Stimulated activated memory B cell treated with anti-CD40 and anti-IgM and Interleukin-4, amounts not matched to agents 10 μg/mL and 1 μg/mL and 100 μg/mL, for 72 hours (primary cell): ENCODE measurements at regions not wholly inside any gene's neighbourhood (a gene's known extent, or its start where the extent isn't known, plus 50 kb on each side); places are given as distances from the start of the nearest gene placed in this dataset.

ENCODE experiments used
- ATAC-seq: fragments of 150-1000 bp; cut with Tn5 transposase; 2 replicates; pipeline ENCODE4 v1.10.0; 2021
- H3K27ac Mint-ChIP-seq: one replicate; pipeline ENCODE4 v1.8.0; 2022; ENCODE audit warnings: mild to moderate bottlenecking, mixed read lengths
- H3K27me3 Mint-ChIP-seq: one replicate; pipeline ENCODE4 v1.8.0; 2022; ENCODE audit warnings: mixed read lengths
- H3K36me3 Mint-ChIP-seq: one replicate; pipeline ENCODE4 v1.8.0; 2022; ENCODE audit warnings: mixed read lengths
- H3K4me1 Mint-ChIP-seq: one replicate; pipeline ENCODE4 v1.8.0; 2022; ENCODE audit warnings: mixed read lengths
- H3K4me3 Mint-ChIP-seq: one replicate; pipeline ENCODE4 v1.8.0; 2022; ENCODE audit warnings: mild to moderate bottlenecking, moderate library complexity, mixed read lengths
- H3K9me3 Mint-ChIP-seq: one replicate; pipeline ENCODE4 v1.8.0; 2022; ENCODE audit warnings: mixed read lengths

DNA sequence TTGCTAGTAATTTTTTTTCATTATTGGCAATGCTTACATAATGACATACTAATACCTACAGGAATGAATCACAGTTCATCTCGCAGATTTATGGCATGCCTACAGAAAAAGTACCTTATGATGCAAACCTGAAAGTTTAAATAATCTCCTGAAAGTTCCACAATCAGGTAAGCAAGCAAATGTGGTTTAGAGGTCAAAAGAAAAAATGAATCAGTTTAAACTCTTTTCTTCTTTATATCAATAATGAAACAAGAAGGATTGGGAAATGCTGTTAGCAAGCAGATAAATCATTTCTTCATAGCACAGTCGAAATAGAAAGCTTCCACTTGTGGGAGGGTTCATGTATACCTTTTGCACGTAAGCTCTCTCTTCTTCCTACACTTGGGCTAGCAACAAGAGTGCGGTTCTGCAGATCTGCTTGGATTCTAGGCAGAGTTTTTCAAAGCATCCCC lies 53.7 kb upstream of the MTPN start:
- H3K36me3 Mint-ChIP-seq = peaks cover 18% of the 10 kb centered on the region
- H3K27me3 Mint-ChIP-seq = no peaks in the 10 kb centered on the region
- no peaks in the 10 kb centered on the region for H3K4me1 Mint-ChIP-seq
- no peaks in the 10 kb centered on the region for H3K9me3 Mint-ChIP-seq
- no peak for ATAC-seq
- no peak overlapping the region for H3K4me3 Mint-ChIP-seq
- H3K27ac Mint-ChIP-seq = no peak overlapping the region

DNA sequence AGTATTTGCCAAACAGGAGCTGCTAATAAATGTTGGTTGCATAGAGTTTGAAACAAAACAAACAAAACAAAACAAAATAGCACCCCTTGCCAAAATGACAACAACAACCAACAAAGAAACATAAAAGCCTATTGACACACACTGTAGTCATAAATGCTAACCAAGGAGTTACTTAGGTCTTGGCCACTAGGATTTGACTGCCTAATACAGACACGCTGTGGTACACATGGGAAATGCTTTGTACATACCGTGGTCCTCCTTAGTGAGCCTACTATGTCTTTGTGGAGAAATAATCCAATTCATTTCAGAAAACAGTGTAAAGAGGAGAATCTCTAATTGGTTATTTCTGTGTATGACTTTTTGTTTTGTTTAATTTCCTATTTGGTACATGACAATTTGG lies 53.2 kb upstream of the MTPN start:
- Mint-ChIP-seq H3K9me3 (no peaks in the 10 kb centered on the region), H3K36me3 (peaks cover 18% of the 10 kb centered on the region), H3K27me3 (no peaks in the 10 kb centered on the region), H3K4me3 (no peak overlapping the region), H3K27ac (no peak overlapping the region), H3K4me1 (no peaks in the 10 kb centered on the region)
- no peak for ATAC-seq

DNA sequence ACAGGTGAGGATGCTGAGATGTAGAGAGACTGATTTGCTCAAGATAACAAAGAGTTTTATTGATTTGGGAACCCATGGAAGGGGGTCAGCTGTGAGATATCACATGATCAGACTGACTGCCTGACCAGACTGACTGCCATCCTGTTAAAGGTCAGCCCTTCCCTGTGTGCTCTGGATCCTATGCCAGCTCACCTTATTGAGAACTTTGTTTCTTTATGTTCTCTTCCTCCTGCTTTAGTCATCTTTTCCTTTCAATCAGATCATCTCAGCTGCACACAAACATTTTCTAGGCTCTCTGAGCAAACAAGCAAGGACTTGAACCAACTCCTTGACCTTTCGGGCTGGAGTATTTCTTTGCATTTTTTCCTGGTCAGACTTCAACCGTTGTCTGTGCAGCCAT lies 50.0 kb upstream of the MTPN start:
- H3K4me3 Mint-ChIP-seq = no peak overlapping the region
- no peak overlapping the region for H3K27ac Mint-ChIP-seq
- no peaks in the 10 kb centered on the region for H3K9me3 Mint-ChIP-seq
- peaks cover 15% of the 10 kb centered on the region for H3K4me1 Mint-ChIP-seq
- peaks cover 18% of the 10 kb centered on the region for H3K36me3 Mint-ChIP-seq
- no peaks in the 10 kb centered on the region for H3K27me3 Mint-ChIP-seq
- no peak for ATAC-seq
